ENCODE measurements at regions not wholly inside any gene's neighbourhood (a gene's known extent, or its start where the extent isn't known, plus 50 kb on each side); places are given as distances from the start of the nearest gene placed in this dataset.

- TF ChIP-seq ZBTB11 (tag by site-specific recombination; conservative IDR thresholded peaks at IDR 0.05; ENCODE audit: low read depth) (no peak), ZNF664 (tag by site-specific recombination; IDR thresholded peaks at IDR 0.05) (no peak), ZNF140 (tag by site-specific recombination; IDR thresholded peaks at IDR 0.05) (no peak), ZNF138 (tag by site-specific recombination; IDR thresholded peaks at IDR 0.05; ENCODE audit: borderline replicate concordance) (no peak), KLF16 (tag by site-specific recombination; IDR thresholded peaks at IDR 0.05) (no peak), SP7 (tag by site-specific recombination; IDR thresholded peaks at IDR 0.05) (no peak), ZNF624 (tag by site-specific recombination; IDR thresholded peaks at IDR 0.05) (no peak), TCF7L2 (IDR thresholded peaks at IDR 0.05; ENCODE audit: borderline replicate concordance, low read depth, low read length) (no peak), WT1 (tag by site-specific recombination; IDR thresholded peaks at IDR 0.05) (no peak), ZNF248 (tag by site-specific recombination; IDR thresholded peaks at IDR 0.05) (no peak), ZNF518A (tag by site-specific recombination; conservative IDR thresholded peaks at IDR 0.05; ENCODE audit: low read depth) (no peak), ZNF416 (tag by site-specific recombination; IDR thresholded peaks at IDR 0.05) (no peak), ZNF148 (tag by site-specific recombination; IDR thresholded peaks at IDR 0.05; ENCODE audit: borderline replicate concordance) (no peak)
- TF ChIP-seq, protein P1, sequence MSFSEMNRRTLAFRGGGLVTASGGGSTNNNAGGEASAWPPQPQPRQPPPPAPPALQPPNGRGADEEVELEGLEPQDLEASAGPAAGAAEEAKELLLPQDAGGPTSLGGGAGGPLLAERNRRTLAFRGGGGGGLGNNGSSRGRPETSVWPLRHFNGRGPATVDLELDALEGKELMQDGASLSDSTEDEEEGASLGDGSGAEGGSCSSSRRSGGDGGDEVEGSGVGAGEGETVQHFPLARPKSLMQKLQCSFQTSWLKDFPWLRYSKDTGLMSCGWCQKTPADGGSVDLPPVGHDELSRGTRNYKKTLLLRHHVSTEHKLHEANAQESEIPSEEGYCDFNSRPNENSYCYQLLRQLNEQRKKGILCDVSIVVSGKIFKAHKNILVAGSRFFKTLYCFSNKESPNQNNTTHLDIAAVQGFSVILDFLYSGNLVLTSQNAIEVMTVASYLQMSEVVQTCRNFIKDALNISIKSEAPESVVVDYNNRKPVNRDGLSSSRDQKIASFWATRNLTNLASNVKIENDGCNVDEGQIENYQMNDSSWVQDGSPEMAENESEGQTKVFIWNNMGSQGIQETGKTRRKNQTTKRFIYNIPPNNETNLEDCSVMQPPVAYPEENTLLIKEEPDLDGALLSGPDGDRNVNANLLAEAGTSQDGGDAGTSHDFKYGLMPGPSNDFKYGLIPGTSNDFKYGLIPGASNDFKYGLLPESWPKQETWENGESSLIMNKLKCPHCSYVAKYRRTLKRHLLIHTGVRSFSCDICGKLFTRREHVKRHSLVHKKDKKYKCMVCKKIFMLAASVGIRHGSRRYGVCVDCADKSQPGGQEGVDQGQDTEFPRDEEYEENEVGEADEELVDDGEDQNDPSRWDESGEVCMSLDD (tag by site-specific recombination; IDR thresholded peaks at IDR 0.05), result no peak
Observed at GRCh38 chr13:111789420-111789819, 277.5 kb upstream of the SOX1 start (continued).
